VCaP (cell line): ENCODE measurements at regions not wholly inside any gene's neighbourhood (a gene's known extent, or its start where the extent isn't known, plus 50 kb on each side); places are given as distances from the start of the nearest gene placed in this dataset.

Experiments
- H3K27ac ChIP-seq: fragments of 450-650 bp; 2 replicates; pipeline ENCODE4 v1.5.1; 2017
- CTCF ChIP-seq: fragments of 450-650 bp; conservative IDR thresholded peaks from 2 replicates; pipeline ENCODE4 v1.5.1; 2017; ENCODE audit warnings: mild to moderate bottlenecking, moderate library complexity

GRCh38 chr12:46439793-46440511 is 67.4 kb upstream of the SLC38A2 start:
- no peak for TF ChIP-seq CTCF
- H3K27ac ChIP-seq = no peak overlapping the region

- no peak overlapping the region for H3K27ac ChIP-seq
- TF ChIP-seq CTCF = no peak
Observed at GRCh38 chr12:46438719-46439319, 66.2 kb upstream of the SLC38A2 start.

- H3K27ac ChIP-seq = no peak overlapping the region
- no peak for TF ChIP-seq CTCF
Observed at GRCh38 chr12:46438256-46438655, 65.7 kb upstream of the SLC38A2 start.

GRCh38 chr12:46437469-46437868 is 64.9 kb upstream of the SLC38A2 start:
- no peak overlapping the region for H3K27ac ChIP-seq
- no peak for TF ChIP-seq CTCF

GRCh38 chr12:46436747-46437146 is 64.2 kb upstream of the SLC38A2 start:
- TF ChIP-seq CTCF = no peak

GRCh38 chr12:46435625-46436024 is 63.1 kb upstream of the SLC38A2 start:
- no peak for TF ChIP-seq CTCF
- H3K27ac ChIP-seq = no peak overlapping the region

More at GRCh38 chr12:46436747-46437146, 64.2 kb upstream of the SLC38A2 start:
- H3K27ac ChIP-seq = no peak overlapping the region

- H3K27ac ChIP-seq = no peak overlapping the region
- no peak for TF ChIP-seq CTCF
Observed at GRCh38 chr12:46435029-46435428, 62.5 kb upstream of the SLC38A2 start.
